BE2C (cell line): ENCODE measurements at regions not wholly inside any gene's neighbourhood (a gene's known extent, or its start where the extent isn't known, plus 50 kb on each side); places are given as distances from the start of the nearest gene placed in this dataset.

Source experiments
- DNase-seq: peaks from one replicate; pipeline ENCODE4 v3.0.0-alpha.2; 2020
- H3K27me3 ChIP-seq: fragments of 250-450 bp; sonication (Bioruptor Pico); 2 replicates; pipeline ENCODE4 v1.5.1; 2020; ENCODE audit warnings: mild to moderate bottlenecking
- H3K36me3 ChIP-seq: fragments of 250-450 bp; sonication (Bioruptor Pico); 2 replicates; pipeline ENCODE4 v1.5.1; 2020; ENCODE audit warnings: mild to moderate bottlenecking
- H3K4me1 ChIP-seq: fragments of 250-450 bp; sonication (Bioruptor Pico); 2 replicates; pipeline ENCODE4 v1.5.1; 2020
- H3K4me3 ChIP-seq: 2 replicates; pipeline ENCODE4 v1.5.1; 2011; ENCODE audit warnings: low read depth, low read length
- H3K9me3 ChIP-seq: fragments of 250-450 bp; sonication (Bioruptor Pico); 2 replicates; pipeline ENCODE4 v1.5.1; 2020
- CTCF ChIP-seq: IDR thresholded peaks from 2 replicates; pipeline ENCODE4 v1.5.1; 2012; ENCODE audit warnings: mild to moderate bottlenecking, low read depth, low read length

- peak; percentile 79 for TF ChIP-seq CTCF
- DNase-seq = peak; percentile 15
- Histone ChIP-seq H3K9me3 (no peaks in the 10 kb centered on the region), H3K4me3 (no peak overlapping the region), H3K36me3 (no peaks in the 10 kb centered on the region), H3K27me3 (no peaks in the 10 kb centered on the region), H3K4me1 (no peaks in the 10 kb centered on the region)
Observed at GRCh38 chr21:21921410-21922232, 923.4 kb downstream of the NCAM2 start.

GRCh38 chr21:21929226-21929625, 931.0 kb downstream of the NCAM2 start:
- Histone ChIP-seq H3K9me3 (no peaks in the 10 kb centered on the region), H3K27me3 (no peaks in the 10 kb centered on the region), H3K4me3 (no peak overlapping the region), H3K4me1 (no peaks in the 10 kb centered on the region), H3K36me3 (no peaks in the 10 kb centered on the region)
- no peak for DNase-seq
- TF ChIP-seq CTCF = no peak

GRCh38 chr21:21929789-21930188, 931.6 kb downstream of the NCAM2 start:
- no peaks in the 10 kb centered on the region for H3K27me3 ChIP-seq
- TF ChIP-seq CTCF = no peak
- no peak overlapping the region for H3K4me3 ChIP-seq
- H3K4me1 ChIP-seq = no peaks in the 10 kb centered on the region
- no peaks in the 10 kb centered on the region for H3K36me3 ChIP-seq
- H3K9me3 ChIP-seq = no peaks in the 10 kb centered on the region
- no peak for DNase-seq

- DNase-seq = no peak
- Histone ChIP-seq H3K4me3 (no peak overlapping the region), H3K36me3 (no peaks in the 10 kb centered on the region), H3K27me3 (no peaks in the 10 kb centered on the region), H3K4me1 (no peaks in the 10 kb centered on the region), H3K9me3 (no peaks in the 10 kb centered on the region)
- TF ChIP-seq CTCF = no peak
Observed at GRCh38 chr21:21952566-21952965, 954.4 kb downstream of the NCAM2 start.

GRCh38 chr21:21955204-21955603, 957.0 kb downstream of the NCAM2 start:
- Histone ChIP-seq H3K36me3 (no peaks in the 10 kb centered on the region), H3K27me3 (no peaks in the 10 kb centered on the region), H3K4me1 (no peaks in the 10 kb centered on the region), H3K4me3 (no peak overlapping the region), H3K9me3 (no peaks in the 10 kb centered on the region)
- TF ChIP-seq CTCF = no peak
- DNase-seq = no peak

- no peak for TF ChIP-seq CTCF
- Histone ChIP-seq H3K4me1 (no peaks in the 10 kb centered on the region), H3K4me3 (no peak overlapping the region), H3K36me3 (no peaks in the 10 kb centered on the region), H3K27me3 (no peaks in the 10 kb centered on the region), H3K9me3 (no peaks in the 10 kb centered on the region)
- DNase-seq = no peak
Observed at GRCh38 chr21:21957490-21957889, 959.3 kb downstream of the NCAM2 start.
